Endothelial cell of hepatic sinusoid (primary cell): ENCODE measurements at regions not wholly inside any gene's neighbourhood (a gene's known extent, or its start where the extent isn't known, plus 50 kb on each side); places are given as distances from the start of the nearest gene placed in this dataset.

Experiments used
- in situ Hi-C: cut with HindIII; loops from 2 replicates; pipeline ENCODE4 v1.10.0; 2017; ENCODE audit warnings: low sequenced_read_pairs

- in situ Hi-C loops: no loop called here
These were observed 172.6 kb upstream of the VCX3A start for GRCh38 chrX:6707497-6707896.

- in situ Hi-C loops: loop anchor here (5.0 kb wide), 1 partner anchor 76 kb away; no protein-coding TSS in a partner anchor
These were observed 166.2 kb upstream of the VCX3A start for GRCh38 chrX:6701085-6701484.

- in situ Hi-C loops: no loop called here
These were observed 160.8 kb upstream of the VCX3A start for GRCh38 chrX:6695717-6696116.

- in situ Hi-C loops: no loop called here
These were observed 160.1 kb upstream of the VCX3A start for GRCh38 chrX:6694977-6695376.

GRCh38 chrX:6694221-6694620 lies 159.3 kb upstream of the VCX3A start:
- in situ Hi-C loops: no loop called here

- in situ Hi-C loops: no loop called here
These were observed 158.1 kb upstream of the VCX3A start for GRCh38 chrX:6693051-6693450.

GRCh38 chrX:6685489-6685888 lies 150.6 kb upstream of the VCX3A start:
- in situ Hi-C loops: no loop called here

- in situ Hi-C loops: no loop called here
These were observed 148.4 kb upstream of the VCX3A start for GRCh38 chrX:6683353-6683752.

- in situ Hi-C loops: no loop called here
These were observed 146.7 kb upstream of the VCX3A start for GRCh38 chrX:6681521-6682145.

- in situ Hi-C loops: no loop called here
These were observed 145.1 kb upstream of the VCX3A start for GRCh38 chrX:6679988-6680387.

GRCh38 chrX:6679550-6679949 lies 144.6 kb upstream of the VCX3A start:
- in situ Hi-C loops: no loop called here

- in situ Hi-C loops: no loop called here
These were observed 143.4 kb upstream of the VCX3A start for GRCh38 chrX:6678313-6678712.

GRCh38 chrX:6674734-6675133 lies 139.8 kb upstream of the VCX3A start:
- in situ Hi-C loops: no loop called here

- in situ Hi-C loops: no loop called here
These were observed 132.3 kb upstream of the VCX3A start for GRCh38 chrX:6667048-6667768.

- in situ Hi-C loops: no loop called here
These were observed 131.7 kb upstream of the VCX3A start for GRCh38 chrX:6666624-6667023.

GRCh38 chrX:6661736-6662135 lies 126.8 kb upstream of the VCX3A start:
- in situ Hi-C loops: no loop called here

- in situ Hi-C loops: no loop called here
These were observed 125.8 kb upstream of the VCX3A start for GRCh38 chrX:6660567-6661264.

GRCh38 chrX:6645216-6645615 lies 110.3 kb upstream of the VCX3A start:
- in situ Hi-C loops: no loop called here

- in situ Hi-C loops: no loop called here
These were observed 109.5 kb upstream of the VCX3A start for GRCh38 chrX:6644411-6644810.

GRCh38 chrX:6640727-6641126 lies 105.8 kb upstream of the VCX3A start:
- in situ Hi-C loops: no loop called here

GRCh38 chrX:6614506-6614905 lies 79.6 kb upstream of the VCX3A start:
- in situ Hi-C loops: no loop called here

- in situ Hi-C loops: no loop called here
These were observed 64.4 kb upstream of the VCX3A start for GRCh38 chrX:6599230-6599860.
